HepG2 (cell line): ENCODE measurements at regions not wholly inside any gene's neighbourhood (a gene's known extent, or its start where the extent isn't known, plus 50 kb on each side); places are given as distances from the start of the nearest gene placed in this dataset.

ENCODE experiments used
- ATAC-seq: fragments of 200-7000 bp; cut with Tn5 transposase; 3 replicates; pipeline ENCODE4 v1.9.1; 2020; ENCODE audit warnings: mild to moderate bottlenecking, moderate library complexity
- BruUV-seq: library from RNA; stranded (reverse); fragments of 400-500 nt; replicated peaks from 2 replicates; lab custom pipeline; 2021; lab: Mats Ljungman, UMichigan
- CTCF ChIA-PET: fragments of 300-600 bp; formaldehyde crosslinking; extraction: SDS; loops from one replicate; lab custom pipeline; 2021; ENCODE audit warnings: low total read pairs, inconsistent platforms, low intra/inter-chr PET ratio; lab: Yijun Ruan, JAX
- POLR2A ChIA-PET: fragments of 350-600 bp; sonication (Branson Sonifier 250); formaldehyde crosslinking; loops from one replicate; lab custom pipeline; 2020; ENCODE audit warnings: antibody characterized with exemption, inconsistent platforms; lab: Yijun Ruan, JAX
- DNase-seq: peaks from one replicate; pipeline ENCODE4 v3.0.0-alpha.2; 2015; ENCODE audit warnings: low spot score
- FAIRE-seq: peaks from 3 replicates; lab custom pipeline; 2011; peaks lifted over from hg19 to GRCh38; lab: Jason Lieb, UNC
- H2AFZ ChIP-seq: one replicate; pipeline ENCODE4 v1.6.1; 2011; ENCODE audit warnings: low read length, inconsistent platforms
- H3K27ac ChIP-seq: fragments of 300-600 bp; 3 replicates; pipeline ENCODE4 v1.8.0; 2011; ENCODE audit warnings: mixed run types, mild to moderate bottlenecking, mixed read lengths, low read length, inconsistent platforms; ENCODE audit not compliant: insufficient read depth; ENCODE audit errors: extremely low read length
- H3K27me3 ChIP-seq, 2 experiments: fragments of 200-600 bp in 1 of 2; 2 replicates in 1 of 2; 3 replicates in 1 of 2; pipeline versions ENCODE4 v1.6.0 to v1.8.0; 2011; ENCODE audit warnings: low read length in 2 of 2, mild to moderate bottlenecking in 2 of 2, moderate library complexity in 2 of 2, inconsistent platforms in 1 of 2; ENCODE audit not compliant: insufficient read depth in 2 of 2, control insufficient read depth in 1 of 2
- H3K36me3 ChIP-seq, 2 experiments: fragments of 200-600 bp in 1 of 2; replicated peaks in 1 of 2; 2 replicates in 1 of 2; 3 replicates in 1 of 2; pipeline versions ENCODE4 v1.5.1 to v1.8.0; 2011; ENCODE audit warnings: low read length in 2 of 2, inconsistent platforms in 1 of 2; ENCODE audit not compliant: insufficient read depth in 2 of 2, control insufficient read depth in 1 of 2
- H3K4me1 ChIP-seq: 2 replicates; pipeline ENCODE4 v1.5.1; 2012; ENCODE audit warnings: low read length, inconsistent platforms; ENCODE audit not compliant: insufficient read depth
- H3K4me2 ChIP-seq: 2 replicates; pipeline ENCODE4 v1.6.0; 2011; ENCODE audit warnings: low read depth, low read length, inconsistent platforms
- H3K4me3 ChIP-seq, 3 experiments: fragments of 200-600 bp in 1 of 3; sonication (generic), shearing (Covaris generic) in 1 of 3; replicated peaks in 1 of 3; 2 replicates each; pipeline ENCODE4 v1.5.1; 2011 to 2016; ENCODE audit warnings: low read length in 3 of 3, inconsistent platforms in 2 of 3, low read depth in 2 of 3, mild to moderate bottlenecking in 2 of 3, control low read depth in 1 of 3, mixed read lengths in 1 of 3; ENCODE audit not compliant: insufficient read depth in 1 of 3
- H3K79me2 ChIP-seq: one replicate; pipeline ENCODE4 v1.6.1; 2011; ENCODE audit warnings: low read length, inconsistent platforms; ENCODE audit not compliant: insufficient read depth
- H3K9ac ChIP-seq: 2 replicates; pipeline ENCODE4 v1.6.0; 2011; ENCODE audit warnings: mild to moderate bottlenecking, low read depth, low read length, inconsistent platforms; ENCODE audit not compliant: insufficient read depth
- H3K9me3 ChIP-seq: 2 replicates; pipeline ENCODE4 v1.5.1; 2012; ENCODE audit warnings: mild to moderate bottlenecking, low read length
- H4K20me1 ChIP-seq: 2 replicates; pipeline ENCODE4 v1.6.0; 2011; ENCODE audit warnings: inconsistent platforms, mild to moderate bottlenecking, low read length, moderate library complexity; ENCODE audit not compliant: insufficient read depth
- PREB ChIP-seq: sonication (generic); formaldehyde crosslinking; IDR thresholded peaks from 2 replicates; pipeline ENCODE4 v1.4.0; 2020; ENCODE audit warnings: missing genetic modification reagents
- RNF219 ChIP-seq: sonication (generic); formaldehyde crosslinking; IDR thresholded peaks from 2 replicates; pipeline ENCODE4 v1.5.0; 2020; ENCODE audit warnings: mild to moderate bottlenecking, missing genetic modification reagents
- THAP9 ChIP-seq: sonication (generic); formaldehyde crosslinking; IDR thresholded peaks from 2 replicates; pipeline ENCODE4; 2020; ENCODE audit warnings: missing genetic modification reagents, mild to moderate bottlenecking, borderline replicate concordance
- ZBTB2 ChIP-seq: sonication (generic); formaldehyde crosslinking; IDR thresholded peaks from 2 replicates; pipeline ENCODE4 v1.8.0; 2022; ENCODE audit warnings: low read depth, missing genetic modification reagents
- ZNF383 ChIP-seq: sonication (generic); formaldehyde crosslinking; IDR thresholded peaks from 2 replicates; pipeline ENCODE4 v1.4.0; 2020; ENCODE audit warnings: missing genetic modification reagents, mild to moderate bottlenecking, borderline replicate concordance
- ZNF710 ChIP-seq: sonication (generic); formaldehyde crosslinking; IDR thresholded peaks from 2 replicates; pipeline ENCODE4 v1.5.0; 2020; ENCODE audit warnings: mild to moderate bottlenecking, missing genetic modification reagents, borderline replicate concordance
- ZNF816 ChIP-seq: sonication (generic); formaldehyde crosslinking; IDR thresholded peaks from 2 replicates; pipeline ENCODE4 v1.8.0; 2022; ENCODE audit warnings: missing genetic modification reagents, mild to moderate bottlenecking, borderline replicate concordance
- WGBS: methylation state at CpG from one replicate; pipeline ENCODE4 v1.1.6; 2017; ENCODE audit warnings: low lambda C conversion rate; 5-methylcytosine and 5-hydroxymethylcytosine counted together
- in situ Hi-C: cut with HindIII; loops from 2 replicates; pipeline ENCODE4 v1.10.0; 2017; ENCODE audit warnings: low pct_unique_long_range_greater_than_20kb; ENCODE audit not compliant: extremely low pct_ligation_motif_present
- intact Hi-C: fragments of 100-400 bp; cut with micrococcal nuclease; formaldehyde crosslinking; loops from one replicate; pipeline ENCODE4 v1.10.0; 2022; ENCODE audit not compliant: unreplicated experiment
- TF ChIP-seq, protein P1 (sequence below): sonication (generic); formaldehyde crosslinking; conservative IDR thresholded peaks from 2 replicates; pipeline ENCODE4 v1.4.0; 2020; ENCODE audit warnings: missing genetic modification reagents

DNA sequence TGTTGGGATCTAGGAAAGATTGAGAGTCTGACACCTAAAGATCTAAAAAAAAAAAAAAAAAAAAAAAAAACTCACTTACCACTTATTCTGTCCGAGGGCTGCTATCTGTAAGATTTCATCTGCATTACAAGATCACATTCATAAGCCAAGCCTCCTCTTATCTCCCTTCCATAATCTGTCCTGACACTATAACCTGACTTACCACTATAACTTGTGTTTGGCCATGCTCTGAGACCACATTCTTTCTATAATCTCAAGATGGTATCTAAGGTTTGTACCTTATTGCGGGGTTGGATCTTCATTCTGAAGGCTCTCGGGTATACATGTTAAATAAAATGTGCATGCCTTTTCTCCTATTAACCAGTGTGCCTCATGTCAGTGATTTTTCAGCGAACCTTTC lies 144.4 kb downstream of the MAGEB17 start (continued):
- TF ChIP-seq THAP9 (no peak), ZNF383 (CRISPR knock-in tag) (no peak), ZNF816 (no peak), PREB (CRISPR knock-in tag) (no peak)
- TF ChIP-seq, all 625 proteins: peak for 0

DNA sequence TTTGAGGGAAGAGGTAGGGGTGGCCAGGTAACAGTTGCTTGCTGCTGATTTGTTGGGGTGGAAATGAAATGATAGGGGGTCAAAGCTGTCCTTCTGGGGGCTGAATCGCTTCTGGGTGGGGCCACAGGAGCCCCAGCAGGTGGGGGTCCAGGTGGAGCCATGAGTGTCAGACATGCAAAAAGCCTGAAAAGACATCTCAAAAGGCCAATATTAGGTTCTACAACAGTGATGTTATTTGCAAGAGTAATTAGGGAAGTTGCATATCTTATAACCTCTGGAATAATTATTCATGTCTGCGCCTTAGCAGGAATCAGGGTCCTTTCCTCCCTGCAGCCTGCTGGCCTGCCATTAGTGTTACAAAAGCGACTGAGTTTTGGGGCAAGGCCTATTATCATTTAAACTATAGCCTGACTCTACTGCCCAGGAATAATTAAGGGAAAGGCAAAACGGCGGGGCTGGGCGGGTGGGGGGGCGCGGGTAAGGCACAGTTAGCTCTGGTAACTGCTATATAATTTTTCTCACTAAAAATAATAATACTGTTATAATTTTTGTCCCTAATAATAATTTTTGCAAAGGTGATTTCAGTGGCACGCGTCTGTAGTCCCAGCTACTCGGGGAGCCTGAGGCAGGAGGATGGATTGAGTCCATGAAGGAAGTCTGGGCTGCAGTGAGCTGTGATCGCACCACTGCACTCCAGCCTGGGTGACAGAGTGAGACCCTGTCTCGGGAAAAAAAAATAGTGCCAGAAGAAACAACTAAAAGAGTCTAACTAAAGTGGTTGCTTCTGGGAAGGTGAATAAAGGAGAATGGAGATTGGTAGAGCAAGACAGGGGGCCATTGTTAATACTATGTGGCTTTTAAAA lies 145.7 kb downstream of the MAGEB17 start:
- Histone ChIP-seq H3K4me3 (no peak overlapping the region), H4K20me1 (no peaks in the 10 kb centered on the region), H3K27ac (no peak overlapping the region), H3K4me1 (no peaks in the 10 kb centered on the region), H3K36me3 (no peaks in the 10 kb centered on the region), H3K9me3 (no peaks in the 10 kb centered on the region), H2AFZ (no peak overlapping the region), H3K27me3 (no peaks in the 10 kb centered on the region), H3K4me2 (no peak overlapping the region), H3K79me2 (no peaks in the 10 kb centered on the region), H3K9ac (no peak overlapping the region)
- FAIRE-seq: no peak
- no peak for ATAC-seq
- CTCF ChIA-PET: no interaction called here
- WGBS: 80% methylated on average over 13 of the region's 13 CpGs
- in situ Hi-C loops: no loop called here
- intact Hi-C loops: no loop called here
- no TSS peak for BruUV-seq
- no peak for DNase-seq
- POLR2A ChIA-PET: no interaction called here
- TF ChIP-seq RNF219 (CRISPR knock-in tag) (no peak), ZBTB2 (no peak), ZNF710 (CRISPR knock-in tag) (no peak)
- TF ChIP-seq, protein P1, sequence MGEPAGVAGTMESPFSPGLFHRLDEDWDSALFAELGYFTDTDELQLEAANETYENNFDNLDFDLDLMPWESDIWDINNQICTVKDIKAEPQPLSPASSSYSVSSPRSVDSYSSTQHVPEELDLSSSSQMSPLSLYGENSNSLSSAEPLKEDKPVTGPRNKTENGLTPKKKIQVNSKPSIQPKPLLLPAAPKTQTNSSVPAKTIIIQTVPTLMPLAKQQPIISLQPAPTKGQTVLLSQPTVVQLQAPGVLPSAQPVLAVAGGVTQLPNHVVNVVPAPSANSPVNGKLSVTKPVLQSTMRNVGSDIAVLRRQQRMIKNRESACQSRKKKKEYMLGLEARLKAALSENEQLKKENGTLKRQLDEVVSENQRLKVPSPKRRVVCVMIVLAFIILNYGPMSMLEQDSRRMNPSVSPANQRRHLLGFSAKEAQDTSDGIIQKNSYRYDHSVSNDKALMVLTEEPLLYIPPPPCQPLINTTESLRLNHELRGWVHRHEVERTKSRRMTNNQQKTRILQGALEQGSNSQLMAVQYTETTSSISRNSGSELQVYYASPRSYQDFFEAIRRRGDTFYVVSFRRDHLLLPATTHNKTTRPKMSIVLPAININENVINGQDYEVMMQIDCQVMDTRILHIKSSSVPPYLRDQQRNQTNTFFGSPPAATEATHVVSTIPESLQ (CRISPR knock-in tag): no peak
